Cardiac fibroblast (primary cell): ENCODE measurements at regions not wholly inside any gene's neighbourhood (a gene's known extent, or its start where the extent isn't known, plus 50 kb on each side); places are given as distances from the start of the nearest gene placed in this dataset.

ENCODE experiments used
- DNase-seq, 2 donors: peaks; one replicate each; pipeline versions ENCODE4 v3.0.0 to v3.0.0-alpha.2; 2010; ENCODE audit warnings: low read depth in 2 of 2
- H3K4me3 ChIP-seq, 2 donors: replicated peaks in 1 of 2; 1 replicate in 1 of 2; 2 replicates in 1 of 2; pipeline ENCODE4 v1.5.1; 2011; ENCODE audit warnings: low read depth in 2 of 2, low read length in 2 of 2, mild to moderate bottlenecking in 2 of 2, moderate library complexity in 1 of 2
- TF ChIP-seq, protein P1 (sequence below): IDR thresholded peaks from one replicate; pipeline ENCODE4 v1.5.1; 2011; ENCODE audit warnings: low read depth, mild to moderate bottlenecking, low read length, inconsistent platforms

DNA sequence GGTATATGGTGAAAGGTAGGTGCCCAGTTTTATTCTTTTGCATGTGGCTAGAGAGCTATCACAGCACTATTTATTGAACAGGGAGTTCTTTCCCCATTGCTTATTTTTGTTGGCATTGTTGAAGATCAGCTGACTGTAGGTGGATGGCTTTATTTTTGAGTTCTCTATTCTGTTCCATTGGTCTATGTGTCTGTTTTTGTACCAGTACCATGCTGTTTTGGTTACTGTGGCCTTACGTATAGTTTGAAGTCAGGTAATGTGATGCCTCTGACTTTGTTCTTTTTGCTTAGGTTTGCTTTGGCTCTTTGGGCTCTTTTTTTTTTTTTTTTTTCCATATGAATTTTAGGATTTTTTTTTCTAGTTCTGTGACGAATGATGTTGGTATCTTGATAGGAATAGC, 139.2 kb upstream of the CTNNB1 start:
- no peak overlapping the region for H3K4me3 ChIP-seq
- TF ChIP-seq, protein P1, sequence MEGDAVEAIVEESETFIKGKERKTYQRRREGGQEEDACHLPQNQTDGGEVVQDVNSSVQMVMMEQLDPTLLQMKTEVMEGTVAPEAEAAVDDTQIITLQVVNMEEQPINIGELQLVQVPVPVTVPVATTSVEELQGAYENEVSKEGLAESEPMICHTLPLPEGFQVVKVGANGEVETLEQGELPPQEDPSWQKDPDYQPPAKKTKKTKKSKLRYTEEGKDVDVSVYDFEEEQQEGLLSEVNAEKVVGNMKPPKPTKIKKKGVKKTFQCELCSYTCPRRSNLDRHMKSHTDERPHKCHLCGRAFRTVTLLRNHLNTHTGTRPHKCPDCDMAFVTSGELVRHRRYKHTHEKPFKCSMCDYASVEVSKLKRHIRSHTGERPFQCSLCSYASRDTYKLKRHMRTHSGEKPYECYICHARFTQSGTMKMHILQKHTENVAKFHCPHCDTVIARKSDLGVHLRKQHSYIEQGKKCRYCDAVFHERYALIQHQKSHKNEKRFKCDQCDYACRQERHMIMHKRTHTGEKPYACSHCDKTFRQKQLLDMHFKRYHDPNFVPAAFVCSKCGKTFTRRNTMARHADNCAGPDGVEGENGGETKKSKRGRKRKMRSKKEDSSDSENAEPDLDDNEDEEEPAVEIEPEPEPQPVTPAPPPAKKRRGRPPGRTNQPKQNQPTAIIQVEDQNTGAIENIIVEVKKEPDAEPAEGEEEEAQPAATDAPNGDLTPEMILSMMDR: no peak
- no peak for DNase-seq

DNA sequence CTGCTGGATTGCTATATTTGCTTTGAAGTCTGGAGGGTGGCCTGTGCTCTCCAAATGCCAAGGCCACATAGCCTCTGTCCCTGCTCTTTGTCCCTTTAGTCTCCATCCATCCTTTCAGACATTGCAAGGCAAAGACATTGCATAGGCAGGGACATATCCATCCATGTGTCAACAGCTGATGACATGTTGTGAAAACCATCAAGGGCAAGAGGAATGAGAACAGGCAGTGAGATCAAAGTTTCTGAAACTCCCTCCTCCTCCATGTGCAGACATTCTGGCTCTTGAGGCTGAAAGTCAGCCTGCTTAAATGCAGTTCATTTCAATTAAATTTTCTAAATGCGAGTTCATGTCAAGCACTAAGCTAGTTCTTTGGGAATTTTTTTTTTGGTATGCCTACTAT, 135.2 kb upstream of the CTNNB1 start:
- TF ChIP-seq, protein P1: no peak
- H3K4me3 ChIP-seq: no peak overlapping the region
- DNase-seq: no peak

- no peak overlapping the region for H3K4me3 ChIP-seq
- TF ChIP-seq, protein P1: no peak
- DNase-seq: no peak
These were observed 134.8 kb upstream of the CTNNB1 start for GRCh38 chr3:41064526-41064925.

DNA sequence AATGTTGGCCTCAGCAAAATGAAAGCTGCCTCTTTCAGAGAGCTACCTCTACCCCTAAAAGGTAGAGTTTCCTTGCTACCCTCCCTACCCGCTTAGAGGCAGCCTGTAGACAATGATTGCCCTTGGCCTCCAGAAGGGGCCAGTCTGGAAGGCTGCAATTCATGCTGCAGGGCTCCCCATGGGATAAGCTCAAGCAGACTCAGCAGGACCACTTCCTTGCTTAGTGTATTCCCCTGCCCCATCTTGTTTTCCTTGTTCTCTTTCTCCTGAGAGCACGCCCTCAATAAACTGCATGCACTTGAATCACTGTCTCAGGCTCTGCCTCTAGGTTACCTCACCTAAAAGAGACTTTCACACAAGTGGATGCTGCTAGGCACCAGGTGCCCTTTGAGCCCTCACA, 134.0 kb upstream of the CTNNB1 start:
- TF ChIP-seq, protein P1: no peak
- no peak overlapping the region for H3K4me3 ChIP-seq
- DNase-seq: no peak

DNA sequence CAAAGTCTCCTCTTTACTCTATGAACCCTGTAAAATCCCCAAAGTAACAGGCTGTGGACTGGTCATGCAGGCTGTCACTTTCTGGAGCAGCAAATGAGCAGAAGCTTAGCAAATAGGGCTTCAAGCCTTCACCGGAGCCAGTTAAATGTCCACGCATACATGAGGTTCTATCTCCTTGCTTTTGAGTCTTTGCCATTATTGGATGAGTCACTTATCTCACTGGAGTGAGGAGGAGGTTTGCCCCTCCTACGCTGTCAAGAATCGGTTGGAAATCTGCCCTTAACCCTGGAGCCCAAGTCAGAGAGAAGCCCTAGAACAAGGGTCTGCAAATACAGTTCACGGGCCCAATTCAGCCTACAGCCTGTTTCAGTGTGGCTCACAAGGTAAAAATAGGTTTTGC, 126.1 kb upstream of the CTNNB1 start:
- TF ChIP-seq, protein P1: no peak
- DNase-seq: peak; percentile 2 to 8
- H3K4me3 ChIP-seq: no peak overlapping the region

GRCh38 chr3:41075975-41076374, 123.3 kb upstream of the CTNNB1 start:
- no peak overlapping the region for H3K4me3 ChIP-seq
- peak; percentile 21 to 23 for DNase-seq
- TF ChIP-seq, protein P1: no peak

DNA sequence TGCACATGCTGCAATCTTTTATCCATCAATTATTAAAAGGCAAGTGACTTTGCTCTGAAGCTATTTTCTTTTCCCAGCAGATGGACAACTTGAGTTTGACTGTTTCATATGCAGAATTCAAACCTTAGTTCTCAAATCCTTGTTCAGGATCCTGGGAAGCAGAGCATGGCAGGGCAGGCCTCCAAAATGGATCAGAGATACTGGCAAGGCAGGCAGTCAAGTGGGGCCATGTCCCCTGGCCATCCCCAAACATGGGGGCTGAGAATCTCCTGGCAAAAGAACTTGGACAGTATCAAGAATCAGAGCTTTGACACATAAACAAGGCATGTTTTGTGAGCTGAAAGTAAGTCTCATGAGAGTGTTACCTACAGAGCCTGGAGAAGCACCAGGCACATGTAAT, 122.9 kb upstream of the CTNNB1 start:
- no peak for DNase-seq
- TF ChIP-seq, protein P1: no peak
- no peak overlapping the region for H3K4me3 ChIP-seq
